H1 (cell line): ENCODE measurements at regions not wholly inside any gene's neighbourhood (a gene's known extent, or its start where the extent isn't known, plus 50 kb on each side); places are given as distances from the start of the nearest gene placed in this dataset.

Experiments used
- EZH2 ChIP-seq: fragments of 200-600 bp; sonication (generic); IDR thresholded peaks from 2 replicates; pipeline ENCODE4 v1.7.1; 2012; ENCODE audit warnings: low read depth, mild to moderate bottlenecking, moderate library complexity, low read length, inconsistent platforms; ENCODE audit not compliant: severe bottlenecking
- GTF2F1 ChIP-seq: IDR thresholded peaks from 2 replicates; pipeline ENCODE4 v1.6.1; 2012; ENCODE audit warnings: low read depth, low read length, improper control_type of control experiment, borderline replicate concordance
- SIN3A ChIP-seq, 2 experiments: IDR thresholded peaks in 1 of 2; conservative IDR thresholded peaks in 1 of 2; 2 replicates each; pipeline ENCODE4 v1.6.1; 2011 to 2012; ENCODE audit warnings: low read length in 2 of 2, improper control_type of control experiment in 1 of 2, low read depth in 1 of 2, mild to moderate bottlenecking in 1 of 2

DNA sequence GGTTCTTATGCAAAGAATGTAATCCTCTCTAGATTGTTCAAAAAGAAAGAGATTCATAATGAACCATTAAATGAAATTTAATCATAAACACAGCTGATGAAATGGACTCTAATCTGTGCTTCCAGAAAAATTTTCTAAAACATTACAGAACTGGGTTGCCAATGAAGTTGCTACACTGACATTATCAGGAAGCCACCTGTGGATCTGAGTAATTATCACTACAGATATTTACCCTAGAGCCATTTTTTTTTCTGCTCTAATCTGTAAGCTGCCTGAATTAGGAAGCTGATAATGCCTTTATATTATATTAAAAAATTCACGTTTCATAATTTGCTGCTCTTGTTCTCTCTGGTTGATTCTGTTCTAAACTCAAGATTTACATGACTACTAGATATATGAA lies 380.1 kb downstream of the GRIA2 start:
- TF ChIP-seq GTF2F1 (no peak), EZH2 (no peak), SIN3A (conservative IDR thresholded peaks at IDR 0.05 in 1 of 2, IDR thresholded peaks at IDR 0.05 in 1 of 2; ENCODE audit: low read depth in 1 of 2, low read length in 2 of 2) (no peak)
